Endothelial cell (in vitro differentiated cells): ENCODE measurements at regions not wholly inside any gene's neighbourhood (a gene's known extent, or its start where the extent isn't known, plus 50 kb on each side); places are given as distances from the start of the nearest gene placed in this dataset.

Source experiments
- DNase-seq: peaks from one replicate; pipeline ENCODE4 v3.0.0; 2021; ENCODE audit warnings: low spot score
- H3K27ac Mint-ChIP-seq: one replicate; pipeline ENCODE4 v1.8.0; 2021; ENCODE audit warnings: mixed read lengths, inconsistent platforms; ENCODE audit not compliant: unreplicated experiment
- H3K27me3 Mint-ChIP-seq: one replicate; pipeline ENCODE4 v1.8.0; 2021; ENCODE audit warnings: mild to moderate bottlenecking, moderate library complexity, mixed read lengths, inconsistent platforms; ENCODE audit not compliant: unreplicated experiment
- H3K36me3 Mint-ChIP-seq: one replicate; pipeline ENCODE4 v1.8.0; 2021; ENCODE audit warnings: mild to moderate bottlenecking, low read depth, mixed read lengths, inconsistent platforms; ENCODE audit not compliant: unreplicated experiment
- H3K4me1 Mint-ChIP-seq: one replicate; pipeline ENCODE4 v1.8.0; 2021; ENCODE audit warnings: mild to moderate bottlenecking, mixed read lengths, inconsistent platforms; ENCODE audit not compliant: unreplicated experiment
- H3K4me3 Mint-ChIP-seq: one replicate; pipeline ENCODE4 v1.8.0; 2021; ENCODE audit warnings: mild to moderate bottlenecking, mixed read lengths, inconsistent platforms; ENCODE audit not compliant: unreplicated experiment
- H3K9me3 Mint-ChIP-seq: one replicate; pipeline ENCODE4 v1.8.0; 2021; ENCODE audit warnings: mixed read lengths, inconsistent platforms; ENCODE audit not compliant: unreplicated experiment
- CTCF ChIP-seq: fragments of 200-600 bp; sonication (generic); IDR thresholded peaks from one replicate; pipeline ENCODE4 v1.5.0; 2021; ENCODE audit warnings: antibody characterized with exemption; ENCODE audit not compliant: unreplicated experiment

DNA sequence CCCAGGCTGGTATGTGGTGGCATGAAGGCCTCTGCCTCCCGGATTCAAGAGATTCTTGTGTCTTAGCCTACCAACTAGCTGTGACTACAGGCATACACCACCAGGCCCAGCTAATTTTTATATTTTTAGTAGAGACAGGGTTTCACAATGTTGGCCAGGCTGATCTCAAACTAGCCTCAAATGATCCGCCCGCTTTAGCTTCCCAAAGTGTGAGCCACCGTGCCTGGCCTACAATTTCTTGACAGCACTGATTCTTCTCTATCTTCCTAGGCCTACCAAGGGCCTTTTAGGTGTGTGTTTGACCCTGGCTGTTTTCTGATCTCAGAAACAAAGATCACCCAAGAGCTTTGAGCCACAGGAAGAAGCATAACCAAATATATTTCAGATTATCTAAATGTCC is 540.8 kb upstream of the ADAMTS5 start:
- Mint-ChIP-seq H3K4me1 (no peaks in the 10 kb centered on the region), H3K9me3 (no peaks in the 10 kb centered on the region), H3K27me3 (no peaks in the 10 kb centered on the region), H3K4me3 (no peak overlapping the region), H3K36me3 (no peaks in the 10 kb centered on the region), H3K27ac (no peak overlapping the region)
- DNase-seq: no peak
- no peak for TF ChIP-seq CTCF

DNA sequence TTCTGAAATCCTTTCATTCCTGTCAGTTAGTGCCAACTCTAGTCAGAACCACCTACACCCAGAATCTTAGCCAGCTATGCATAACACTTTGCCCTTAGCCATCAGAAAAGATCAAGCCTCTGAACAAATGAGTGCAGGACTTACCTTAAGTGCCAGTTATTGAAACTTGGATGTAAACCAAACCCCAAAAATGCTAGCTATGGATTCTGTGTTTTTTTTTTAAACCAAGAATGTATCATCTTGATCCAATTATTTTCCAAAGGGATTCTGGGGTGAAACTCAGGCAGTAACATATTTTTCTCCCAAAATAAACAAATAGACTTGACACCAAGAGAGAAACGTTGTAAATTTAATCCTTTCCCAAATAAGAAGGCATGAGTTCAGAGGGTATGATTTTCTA is 538.6 kb upstream of the ADAMTS5 start:
- Mint-ChIP-seq H3K9me3 (no peaks in the 10 kb centered on the region), H3K27ac (no peak overlapping the region), H3K4me1 (no peaks in the 10 kb centered on the region), H3K4me3 (no peak overlapping the region), H3K36me3 (no peaks in the 10 kb centered on the region), H3K27me3 (no peaks in the 10 kb centered on the region)
- DNase-seq: no peak
- no peak for TF ChIP-seq CTCF

GRCh38 chr21:27502801-27503200 is 535.9 kb upstream of the ADAMTS5 start:
- TF ChIP-seq CTCF: no peak
- H3K4me1 Mint-ChIP-seq: no peaks in the 10 kb centered on the region
- no peak for DNase-seq
- H3K4me3 Mint-ChIP-seq: no peak overlapping the region
- no peaks in the 10 kb centered on the region for H3K27me3 Mint-ChIP-seq
- H3K36me3 Mint-ChIP-seq: no peaks in the 10 kb centered on the region
- no peaks in the 10 kb centered on the region for H3K9me3 Mint-ChIP-seq
- H3K27ac Mint-ChIP-seq: no peak overlapping the region

GRCh38 chr21:27498025-27498424 is 531.1 kb upstream of the ADAMTS5 start:
- Mint-ChIP-seq H3K27ac (no peak overlapping the region), H3K4me1 (no peaks in the 10 kb centered on the region), H3K4me3 (no peak overlapping the region), H3K9me3 (no peaks in the 10 kb centered on the region), H3K36me3 (no peaks in the 10 kb centered on the region), H3K27me3 (no peaks in the 10 kb centered on the region)
- no peak for TF ChIP-seq CTCF
- DNase-seq: no peak

GRCh38 chr21:27495836-27496235 is 528.9 kb upstream of the ADAMTS5 start:
- H3K27ac Mint-ChIP-seq: no peak overlapping the region
- no peaks in the 10 kb centered on the region for H3K4me1 Mint-ChIP-seq
- no peaks in the 10 kb centered on the region for H3K9me3 Mint-ChIP-seq
- no peaks in the 10 kb centered on the region for H3K27me3 Mint-ChIP-seq
- no peak for TF ChIP-seq CTCF
- no peaks in the 10 kb centered on the region for H3K36me3 Mint-ChIP-seq
- no peak overlapping the region for H3K4me3 Mint-ChIP-seq
- no peak for DNase-seq
